CD4-positive, alpha-beta memory T cell (primary cell): ENCODE measurements at regions not wholly inside any gene's neighbourhood (a gene's known extent, or its start where the extent isn't known, plus 50 kb on each side); places are given as distances from the start of the nearest gene placed in this dataset.

Experiments
- CTCF ChIA-PET: fragments of 350-600 bp; sonication (Branson Sonifier 250); formaldehyde crosslinking; loops from one replicate; lab custom pipeline; 2021; ENCODE audit warnings: inconsistent platforms; ENCODE audit not compliant: partially characterized antibody; lab: Charles Lee
- POLR2A ChIA-PET: fragments of 350-600 bp; sonication (Branson Sonifier 250); formaldehyde crosslinking; loops from one replicate; lab custom pipeline; 2021; ENCODE audit not compliant: partially characterized antibody; lab: Charles Lee
- DNase-seq, 5 donors: peaks; one replicate each; pipeline versions ENCODE4 v3.0.0 to v3.0.0-alpha.2; 2020 to 2022; ENCODE audit warnings: mixed read lengths in 1 of 5
- H3K27ac ChIP-seq: one replicate; pipeline ENCODE4 v1.7.0; 2013; ENCODE audit warnings: low read depth, low read length
- H3K27me3 ChIP-seq: 2 replicates; pipeline ENCODE4 v1.7.0; 2013; ENCODE audit warnings: mild to moderate bottlenecking, low read length, moderate library complexity; ENCODE audit not compliant: insufficient read depth
- H3K36me3 ChIP-seq: 2 replicates; pipeline ENCODE4 v1.7.0; 2013; ENCODE audit warnings: mild to moderate bottlenecking, low read length, moderate library complexity; ENCODE audit not compliant: insufficient read depth
- H3K4me1 ChIP-seq: 2 replicates; pipeline ENCODE4 v1.7.0; 2013; ENCODE audit warnings: mild to moderate bottlenecking, low read length, moderate library complexity; ENCODE audit not compliant: insufficient read depth
- H3K4me3 ChIP-seq, 2 donors: one replicate each; pipeline ENCODE4 v1.7.0; 2013; ENCODE audit warnings: low read length in 2 of 2, mild to moderate bottlenecking in 1 of 2
- H3K9me3 ChIP-seq, 2 donors: one replicate each; pipeline ENCODE4 v1.7.0; 2013; ENCODE audit warnings: low read length in 2 of 2, control low read depth in 1 of 2; ENCODE audit not compliant: control insufficient read depth in 1 of 2
- H3K27ac Mint-ChIP-seq, 7 donors: one replicate each; pipeline ENCODE4 v1.8.0; 2020 to 2021; ENCODE audit warnings: mixed read lengths in 7 of 7, mild to moderate bottlenecking in 6 of 7, inconsistent platforms in 3 of 7, moderate library complexity in 3 of 7
- H3K27me3 Mint-ChIP-seq, 2 donors: one replicate each; pipeline ENCODE4 v1.8.0; 2020 to 2021; ENCODE audit warnings: mixed read lengths in 2 of 2
- H3K36me3 Mint-ChIP-seq, 2 donors: one replicate each; pipeline ENCODE4 v1.8.0; 2020 to 2021; ENCODE audit warnings: mixed read lengths in 2 of 2, inconsistent platforms in 1 of 2, mild to moderate bottlenecking in 1 of 2
- H3K4me1 Mint-ChIP-seq, 4 donors: one replicate each; pipeline ENCODE4 v1.8.0; 2020 to 2021; ENCODE audit warnings: mixed read lengths in 4 of 4, mild to moderate bottlenecking in 1 of 4
- H3K4me3 Mint-ChIP-seq, 8 donors: one replicate each; pipeline ENCODE4 v1.8.0; 2020 to 2021; ENCODE audit warnings: mixed read lengths in 8 of 8, mild to moderate bottlenecking in 7 of 8, moderate library complexity in 6 of 8, inconsistent platforms in 3 of 8
- H3K9me3 Mint-ChIP-seq, 8 donors: one replicate each; pipeline ENCODE4 v1.8.0; 2020 to 2021; ENCODE audit warnings: mixed read lengths in 8 of 8, mild to moderate bottlenecking in 5 of 8, inconsistent platforms in 3 of 8, moderate library complexity in 1 of 8
- intact Hi-C: fragments of 100-400 bp; cut with micrococcal nuclease; formaldehyde crosslinking; loops from one replicate; pipeline ENCODE4 v1.15.1; 2023

GRCh38 chr6:120700001-120700400 lies 634.3 kb downstream of the TBC1D32 start:
- no peaks in the 10 kb centered on the region for H3K36me3 ChIP-seq
- H3K9me3 Mint-ChIP-seq: peaks cover 0 to 5% (median under 1%) of the 10 kb centered on the region in 8 donors
- H3K4me3 Mint-ChIP-seq: no peak overlapping the region
- no peak for DNase-seq
- POLR2A ChIA-PET: no interaction called here
- H3K27ac ChIP-seq: no peak overlapping the region
- no peak overlapping the region for H3K4me3 ChIP-seq
- H3K9me3 ChIP-seq: no peaks in the 10 kb centered on the region
- no peak overlapping the region for H3K27ac Mint-ChIP-seq
- no peaks in the 10 kb centered on the region for H3K4me1 Mint-ChIP-seq
- no peaks in the 10 kb centered on the region for H3K27me3 Mint-ChIP-seq
- H3K27me3 ChIP-seq: no peaks in the 10 kb centered on the region
- intact Hi-C loops: no loop called here
- no peaks in the 10 kb centered on the region for H3K4me1 ChIP-seq
- CTCF ChIA-PET: no interaction called here
- H3K36me3 Mint-ChIP-seq: no peaks in the 10 kb centered on the region

GRCh38 chr6:120686492-120686891 lies 647.8 kb downstream of the TBC1D32 start:
- Mint-ChIP-seq H3K4me1 (no peaks in the 10 kb centered on the region), H3K27me3 (no peaks in the 10 kb centered on the region), H3K9me3 (peaks cover 0 to 4% (median under 1%) of the 10 kb centered on the region in 8 donors), H3K27ac (no peak overlapping the region), H3K4me3 (no peak overlapping the region), H3K36me3 (no peaks in the 10 kb centered on the region)
- Histone ChIP-seq H3K27me3 (no peaks in the 10 kb centered on the region), H3K4me3 (no peak overlapping the region), H3K27ac (no peak overlapping the region), H3K4me1 (no peaks in the 10 kb centered on the region), H3K9me3 (no peaks in the 10 kb centered on the region), H3K36me3 (no peaks in the 10 kb centered on the region)
- POLR2A ChIA-PET: no interaction called here
- DNase-seq: no peak
- intact Hi-C loops: no loop called here
- CTCF ChIA-PET: no interaction called here

DNA sequence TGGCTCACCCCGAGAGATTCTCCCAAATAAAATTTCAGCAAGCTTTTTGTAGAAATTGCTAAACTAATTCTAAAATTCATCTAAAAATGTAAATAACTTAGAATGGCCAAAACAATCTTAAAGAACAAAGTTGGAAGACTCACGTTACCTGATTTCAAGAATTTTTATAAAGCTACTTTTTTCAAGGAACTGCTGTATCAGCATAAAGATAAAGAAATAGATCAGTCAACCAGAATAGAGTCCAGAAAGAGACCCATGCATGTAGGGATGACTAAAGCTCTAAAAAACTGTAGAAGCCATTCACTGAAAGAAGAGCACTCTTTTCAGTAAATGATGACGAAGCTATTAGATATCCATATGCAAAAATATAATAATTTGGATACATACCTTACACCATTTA lies 652.1 kb downstream of the TBC1D32 start:
- H3K27ac Mint-ChIP-seq: no peak overlapping the region
- ChIA-PET CTCF (no interaction called here), POLR2A (no interaction called here)
- no peaks in the 10 kb centered on the region for H3K27me3 ChIP-seq
- intact Hi-C loops: no loop called here
- no peaks in the 10 kb centered on the region for H3K4me1 ChIP-seq
- H3K4me1 Mint-ChIP-seq: no peaks in the 10 kb centered on the region
- H3K36me3 Mint-ChIP-seq: no peaks in the 10 kb centered on the region
- H3K27me3 Mint-ChIP-seq: no peaks in the 10 kb centered on the region
- H3K27ac ChIP-seq: no peak overlapping the region
- peaks cover 0 to 4% (median 2%) of the 10 kb centered on the region in 8 donors for H3K9me3 Mint-ChIP-seq
- no peaks in the 10 kb centered on the region for H3K9me3 ChIP-seq
- H3K4me3 Mint-ChIP-seq: no peak overlapping the region
- no peaks in the 10 kb centered on the region for H3K36me3 ChIP-seq
- H3K4me3 ChIP-seq: no peak overlapping the region
- DNase-seq: no peak

DNA sequence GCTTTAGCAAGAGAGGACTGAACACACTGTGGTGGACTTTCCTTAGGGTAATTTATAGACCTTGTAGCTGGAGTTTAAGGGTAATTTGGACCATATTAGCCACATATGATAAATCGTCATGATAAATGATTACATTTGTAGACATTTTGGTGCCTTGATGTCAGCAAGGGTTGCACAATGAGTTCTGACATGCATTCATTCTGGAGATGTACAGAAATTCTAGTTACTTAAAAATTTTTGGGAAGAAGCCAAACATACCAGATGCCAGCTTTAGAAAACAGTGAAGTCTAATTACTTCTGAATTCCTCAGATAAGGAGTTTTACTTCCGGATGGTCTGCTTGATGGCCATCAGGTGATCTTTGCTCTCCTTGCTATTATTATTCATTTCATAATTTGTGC lies 653.1 kb downstream of the TBC1D32 start:
- H3K4me3 ChIP-seq: no peak overlapping the region
- H3K4me1 ChIP-seq: no peaks in the 10 kb centered on the region
- H3K36me3 Mint-ChIP-seq: no peaks in the 10 kb centered on the region
- no peaks in the 10 kb centered on the region for H3K4me1 Mint-ChIP-seq
- H3K27me3 ChIP-seq: no peaks in the 10 kb centered on the region
- H3K27me3 Mint-ChIP-seq: no peaks in the 10 kb centered on the region
- ChIA-PET CTCF (no interaction called here), POLR2A (no interaction called here)
- no peak overlapping the region for H3K27ac ChIP-seq
- no peak overlapping the region for H3K27ac Mint-ChIP-seq
- no peak overlapping the region for H3K4me3 Mint-ChIP-seq
- intact Hi-C loops: no loop called here
- peaks cover 0 to 5% (median 2%) of the 10 kb centered on the region in 8 donors for H3K9me3 Mint-ChIP-seq
- no peaks in the 10 kb centered on the region for H3K36me3 ChIP-seq
- H3K9me3 ChIP-seq: no peaks in the 10 kb centered on the region
- no peak for DNase-seq

- Histone ChIP-seq H3K27ac (no peak overlapping the region), H3K4me1 (no peaks in the 10 kb centered on the region), H3K36me3 (no peaks in the 10 kb centered on the region), H3K9me3 (no peaks in the 10 kb centered on the region), H3K27me3 (no peaks in the 10 kb centered on the region), H3K4me3 (no peak overlapping the region)
- Mint-ChIP-seq H3K4me3 (no peak overlapping the region), H3K27me3 (no peaks in the 10 kb centered on the region), H3K36me3 (no peaks in the 10 kb centered on the region), H3K9me3 (peaks cover 0 to 3% (median 0%) of the 10 kb centered on the region in 8 donors), H3K27ac (no peak overlapping the region), H3K4me1 (no peaks in the 10 kb centered on the region)
- POLR2A ChIA-PET: no interaction called here
- CTCF ChIA-PET: no interaction called here
- intact Hi-C loops: no loop called here
- no peak for DNase-seq
Observed at GRCh38 chr6:120675886-120676285, 658.4 kb downstream of the TBC1D32 start.

GRCh38 chr6:120671519-120671918 lies 662.8 kb downstream of the TBC1D32 start:
- H3K36me3 ChIP-seq: no peaks in the 10 kb centered on the region
- H3K4me1 Mint-ChIP-seq: no peaks in the 10 kb centered on the region
- H3K27ac Mint-ChIP-seq: no peak overlapping the region
- H3K9me3 Mint-ChIP-seq: peaks cover 2 to 17% (median 7%) of the 10 kb centered on the region in 8 donors
- H3K4me3 ChIP-seq: no peak overlapping the region
- intact Hi-C loops: no loop called here
- ChIA-PET CTCF (no interaction called here), POLR2A (no interaction called here)
- H3K27ac ChIP-seq: no peak overlapping the region
- no peak for DNase-seq
- H3K27me3 Mint-ChIP-seq: no peaks in the 10 kb centered on the region
- H3K4me1 ChIP-seq: no peaks in the 10 kb centered on the region
- no peaks in the 10 kb centered on the region for H3K9me3 ChIP-seq
- no peaks in the 10 kb centered on the region for H3K36me3 Mint-ChIP-seq
- H3K27me3 ChIP-seq: no peaks in the 10 kb centered on the region
- H3K4me3 Mint-ChIP-seq: no peak overlapping the region

GRCh38 chr6:120652506-120652905 lies 681.8 kb downstream of the TBC1D32 start:
- Mint-ChIP-seq H3K36me3 (no peaks in the 10 kb centered on the region), H3K4me3 (no peak overlapping the region), H3K27ac (no peak overlapping the region), H3K4me1 (no peaks in the 10 kb centered on the region), H3K27me3 (no peaks in the 10 kb centered on the region), H3K9me3 (peaks cover 0 to 9% (median 2%) of the 10 kb centered on the region in 8 donors)
- no peaks in the 10 kb centered on the region for H3K36me3 ChIP-seq
- no peaks in the 10 kb centered on the region for H3K27me3 ChIP-seq
- H3K4me3 ChIP-seq: no peak overlapping the region
- ChIA-PET CTCF (no interaction called here), POLR2A (no interaction called here)
- no peak for DNase-seq
- no peaks in the 10 kb centered on the region for H3K4me1 ChIP-seq
- intact Hi-C loops: no loop called here
- H3K9me3 ChIP-seq: no peaks in the 10 kb centered on the region
- no peak overlapping the region for H3K27ac ChIP-seq

DNA sequence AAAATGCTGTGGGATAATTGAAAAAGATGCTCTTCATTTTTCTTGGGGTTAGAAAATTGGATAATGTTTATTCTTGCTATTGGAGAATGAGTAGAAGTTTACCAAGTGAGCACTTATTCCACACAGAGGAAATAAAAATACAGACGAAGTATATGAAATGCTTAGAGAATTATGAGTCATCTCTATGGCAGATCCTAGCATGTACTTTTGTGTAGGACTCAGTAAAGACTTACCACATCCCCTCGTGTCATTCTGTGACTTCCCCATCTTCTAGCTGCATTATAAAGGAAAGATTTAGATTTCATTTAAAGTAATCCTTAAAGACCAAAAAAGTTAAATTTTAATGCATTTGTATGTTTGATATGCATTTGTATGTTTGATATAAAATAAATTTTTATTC lies 685.6 kb downstream of the TBC1D32 start:
- intact Hi-C loops: no loop called here
- Histone ChIP-seq H3K27ac (no peak overlapping the region), H3K27me3 (no peaks in the 10 kb centered on the region), H3K4me1 (no peaks in the 10 kb centered on the region), H3K4me3 (no peak overlapping the region), H3K9me3 (no peaks in the 10 kb centered on the region), H3K36me3 (no peaks in the 10 kb centered on the region)
- Mint-ChIP-seq H3K9me3 (peaks cover 0 to 9% (median 3%) of the 10 kb centered on the region in 8 donors), H3K36me3 (no peaks in the 10 kb centered on the region), H3K27ac (no peak overlapping the region), H3K4me3 (no peak overlapping the region), H3K4me1 (no peaks in the 10 kb centered on the region), H3K27me3 (no peaks in the 10 kb centered on the region)
- ChIA-PET POLR2A (no interaction called here), CTCF (no interaction called here)
- no peak for DNase-seq
